NCI-H1436 treated with DMSO at 0.1 percent for 48 hours (cell line): ENCODE measurements at regions not wholly inside any gene's neighbourhood (a gene's known extent, or its start where the extent isn't known, plus 50 kb on each side); places are given as distances from the start of the nearest gene placed in this dataset.
"Not testable (repeated sequence)": the region's sequence is repeated elsewhere in the genome, so short reads cannot be mapped to it uniquely, and the experiment has no call there.

Experiments
- DNase-seq: peaks from one replicate; lab custom pipeline; 2025; lab: John Stamatoyannopoulos, UW

DNA sequence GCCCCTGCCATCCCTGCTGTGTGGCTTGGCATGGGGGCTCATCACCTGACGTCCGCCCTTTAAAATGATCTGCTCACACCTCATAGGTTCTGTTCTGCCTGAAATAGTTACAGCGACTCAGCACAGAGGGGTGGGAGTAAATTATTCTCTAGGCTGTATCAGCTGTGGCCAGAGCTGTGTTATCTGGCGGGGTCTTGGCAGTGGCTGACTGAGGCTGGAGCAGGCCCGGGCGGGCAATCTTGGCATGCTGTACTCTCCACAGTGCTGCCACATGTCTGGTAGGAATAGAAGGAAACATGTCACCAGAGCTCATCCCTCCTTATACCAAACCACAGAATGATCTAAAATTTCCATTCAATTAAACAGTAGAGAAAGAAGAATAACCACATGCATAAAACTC lies 499.9 kb upstream of the LMCD1 start:
- no peak for DNase-seq

- no peak for DNase-seq
These were observed 489.7 kb upstream of the LMCD1 start for GRCh38 chr3:8011902-8012301.

DNA sequence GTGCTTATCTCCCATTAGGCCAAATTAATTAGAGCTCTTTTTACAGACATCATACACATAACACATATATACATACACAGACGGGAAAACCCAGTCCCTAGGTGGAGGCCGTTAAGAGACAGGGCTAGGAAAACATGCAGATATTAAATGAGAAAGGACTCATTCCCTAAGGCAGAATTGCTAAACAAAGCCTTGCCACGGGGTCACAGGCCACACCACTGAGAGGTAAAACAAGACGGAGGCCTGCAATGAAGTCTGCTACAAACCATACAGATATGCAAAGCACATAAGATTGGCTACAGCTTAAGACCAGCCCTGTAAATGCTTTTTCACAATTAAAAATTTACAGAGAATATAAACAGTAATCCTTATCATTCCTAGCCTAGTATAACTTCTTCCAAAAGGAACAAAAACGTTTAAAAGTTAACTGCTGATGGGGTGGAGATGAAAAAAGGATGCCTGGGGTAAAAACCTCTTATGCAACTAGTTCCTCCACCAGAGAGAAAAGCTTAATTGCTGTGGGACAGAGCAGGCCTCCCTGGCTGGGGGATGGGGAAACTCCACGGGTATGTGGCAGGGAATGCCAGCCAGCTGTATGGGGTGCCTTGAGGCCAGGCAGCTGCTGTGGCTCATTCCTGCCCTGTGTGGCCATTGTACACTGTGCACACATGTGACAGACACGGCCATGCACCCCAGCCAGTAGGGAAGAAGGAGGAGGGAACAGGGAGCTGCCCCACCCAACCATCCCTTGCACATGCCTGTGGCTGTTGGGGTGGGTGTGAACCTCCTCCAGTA lies 481.4 kb upstream of the LMCD1 start:
- no peak for DNase-seq

- no peak for DNase-seq
These were observed 473.7 kb upstream of the LMCD1 start for GRCh38 chr3:8027954-8028353.

- DNase-seq: no peak
These were observed 451.3 kb upstream of the LMCD1 start for GRCh38 chr3:8050283-8050682.

GRCh38 chr3:8052659-8053058 lies 449.0 kb upstream of the LMCD1 start:
- DNase-seq: no peak

- not testable (repeated sequence) for DNase-seq
These were observed 433.5 kb upstream of the LMCD1 start for GRCh38 chr3:8068135-8068534.

- no peak for DNase-seq
These were observed 432.2 kb upstream of the LMCD1 start for GRCh38 chr3:8069471-8069870.

DNA sequence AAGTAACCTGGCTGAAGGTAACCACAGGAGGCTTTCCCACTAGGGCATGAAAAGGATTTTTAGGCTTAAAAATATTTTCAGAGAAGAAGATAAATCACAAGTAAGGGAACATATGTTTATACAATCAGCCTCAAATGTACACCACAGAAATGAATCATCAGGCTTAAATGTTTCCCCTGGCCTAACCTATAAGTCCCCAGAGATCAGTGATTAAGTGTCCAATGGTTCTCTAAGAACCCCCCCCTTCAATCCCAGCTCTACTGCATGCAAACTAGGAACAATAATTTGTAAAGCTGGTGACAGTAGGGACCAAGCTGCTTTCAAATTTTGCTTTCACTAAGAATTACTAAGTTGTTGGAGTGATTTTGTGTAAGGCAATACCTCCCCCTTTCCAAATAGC lies 431.6 kb upstream of the LMCD1 start:
- no peak for DNase-seq

DNA sequence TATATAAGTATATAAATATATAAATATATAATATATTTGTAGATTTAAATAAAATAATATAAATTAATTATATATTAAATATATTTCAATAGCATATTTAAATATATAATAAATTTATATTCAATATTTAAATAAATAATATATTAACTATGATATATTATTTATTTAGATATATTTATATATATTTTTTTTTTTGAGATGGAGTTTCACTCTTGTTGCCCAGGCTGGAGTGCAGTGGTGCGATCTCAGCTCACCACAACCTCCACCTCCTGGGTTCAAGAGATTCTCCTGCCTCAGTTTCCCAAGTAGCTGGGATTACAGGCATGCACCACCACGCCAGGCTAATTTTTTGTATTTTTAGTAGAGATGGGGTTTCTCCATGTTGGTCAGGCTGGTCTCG lies 426.9 kb upstream of the LMCD1 start:
- DNase-seq: not testable (repeated sequence)

DNA sequence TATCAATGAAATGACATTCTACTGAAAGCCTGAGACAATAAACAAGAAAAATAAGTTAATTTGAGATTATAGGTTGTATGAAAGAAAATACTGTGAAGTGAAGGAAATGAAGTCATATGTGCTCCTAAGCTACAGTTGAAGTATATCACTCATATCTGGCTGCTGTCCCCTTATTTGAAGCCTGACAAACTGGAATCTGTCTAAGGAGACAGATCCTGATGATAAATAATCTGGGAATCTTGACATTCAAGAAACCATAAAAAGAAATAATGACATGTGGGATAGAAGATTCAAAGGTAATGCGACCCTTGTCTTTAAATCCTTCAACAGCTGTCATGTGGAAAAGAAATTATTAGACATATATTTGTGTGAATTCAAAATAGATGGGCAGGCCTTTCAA lies 424.5 kb upstream of the LMCD1 start:
- DNase-seq: no peak

- DNase-seq: no peak
These were observed 421.2 kb upstream of the LMCD1 start for GRCh38 chr3:8080464-8080863.

DNA sequence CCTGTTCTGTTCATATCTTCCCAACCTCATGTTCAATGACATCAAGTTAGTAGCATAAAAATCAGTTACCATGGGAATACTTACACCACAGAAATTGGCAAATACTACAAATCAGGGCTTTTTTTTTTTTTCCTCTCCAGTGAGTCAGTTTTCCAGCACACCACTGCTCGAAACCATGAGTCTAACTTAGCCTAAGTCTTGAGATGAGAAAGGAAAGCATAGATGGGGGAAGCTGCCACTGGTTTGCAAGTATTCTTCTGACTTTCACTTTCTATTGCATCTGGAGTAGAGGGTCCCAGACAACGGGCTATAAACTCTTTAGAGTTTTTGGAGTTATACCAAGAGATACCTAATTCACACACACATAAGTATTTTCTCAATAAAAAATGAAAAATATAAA lies 416.1 kb upstream of the LMCD1 start:
- DNase-seq: no peak

- DNase-seq: no peak
These were observed 413.7 kb upstream of the LMCD1 start for GRCh38 chr3:8087951-8088350.

DNA sequence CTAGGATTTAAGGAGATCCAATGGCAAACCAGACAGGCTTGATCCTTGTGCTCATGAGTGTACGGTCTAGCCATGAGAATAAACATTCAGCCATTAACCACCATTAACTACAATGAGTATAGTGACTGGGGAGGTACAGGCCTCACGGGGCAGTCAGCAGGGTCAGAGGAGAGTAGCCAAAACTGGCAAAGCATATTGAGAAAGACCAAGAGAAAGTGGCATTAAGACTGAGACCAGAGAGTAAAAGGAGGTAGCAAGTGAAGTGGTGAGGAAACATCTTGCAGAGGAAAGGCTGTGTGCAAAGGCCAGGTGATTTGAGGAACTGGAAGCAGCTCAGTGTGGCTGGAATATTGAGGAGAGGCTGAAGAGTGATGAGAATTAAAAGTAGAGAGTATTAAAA lies 407.2 kb upstream of the LMCD1 start:
- no peak for DNase-seq

DNA sequence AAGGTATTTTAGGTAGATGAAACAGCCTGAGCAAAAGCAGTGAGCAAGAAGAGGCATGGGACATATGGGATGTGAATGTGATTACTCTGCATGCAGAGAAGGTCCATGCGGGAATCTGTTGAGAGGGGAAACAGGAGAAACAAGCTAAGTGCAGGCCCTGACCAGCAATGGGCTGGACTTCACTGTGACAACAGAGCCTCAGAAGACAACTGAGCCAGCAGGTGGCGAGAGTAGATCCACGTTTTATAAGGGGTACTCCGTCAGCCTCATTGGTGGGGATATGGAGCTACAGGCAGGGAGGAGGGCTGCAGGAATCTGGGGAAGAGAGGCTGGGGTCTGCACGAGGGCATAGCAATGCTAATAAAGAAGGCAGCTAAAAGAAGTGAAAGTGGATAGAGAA lies 405.9 kb upstream of the LMCD1 start:
- no peak for DNase-seq

- DNase-seq: no peak
These were observed 403.9 kb upstream of the LMCD1 start for GRCh38 chr3:8097690-8098089.

DNA sequence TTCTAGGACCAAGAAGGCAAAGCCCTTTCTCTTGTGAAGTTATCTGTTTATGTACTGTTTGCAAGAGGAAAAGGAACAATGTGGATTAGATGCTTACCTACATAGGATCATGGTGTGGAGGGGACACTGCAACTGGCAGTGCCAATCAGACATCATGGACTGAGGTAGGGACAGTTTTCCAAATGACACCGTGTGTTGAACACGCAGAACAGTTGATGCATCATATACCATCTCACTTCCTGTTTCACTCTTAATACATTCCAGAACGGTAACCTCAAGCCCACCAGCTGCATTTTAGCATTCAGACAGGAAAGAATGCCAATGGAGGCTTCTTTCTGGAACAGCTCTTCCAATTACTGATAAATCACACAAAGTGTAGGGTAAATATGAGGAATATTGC lies 397.7 kb upstream of the LMCD1 start:
- DNase-seq: no peak

- no peak for DNase-seq
These were observed 394.7 kb upstream of the LMCD1 start for GRCh38 chr3:8106921-8107320.

DNA sequence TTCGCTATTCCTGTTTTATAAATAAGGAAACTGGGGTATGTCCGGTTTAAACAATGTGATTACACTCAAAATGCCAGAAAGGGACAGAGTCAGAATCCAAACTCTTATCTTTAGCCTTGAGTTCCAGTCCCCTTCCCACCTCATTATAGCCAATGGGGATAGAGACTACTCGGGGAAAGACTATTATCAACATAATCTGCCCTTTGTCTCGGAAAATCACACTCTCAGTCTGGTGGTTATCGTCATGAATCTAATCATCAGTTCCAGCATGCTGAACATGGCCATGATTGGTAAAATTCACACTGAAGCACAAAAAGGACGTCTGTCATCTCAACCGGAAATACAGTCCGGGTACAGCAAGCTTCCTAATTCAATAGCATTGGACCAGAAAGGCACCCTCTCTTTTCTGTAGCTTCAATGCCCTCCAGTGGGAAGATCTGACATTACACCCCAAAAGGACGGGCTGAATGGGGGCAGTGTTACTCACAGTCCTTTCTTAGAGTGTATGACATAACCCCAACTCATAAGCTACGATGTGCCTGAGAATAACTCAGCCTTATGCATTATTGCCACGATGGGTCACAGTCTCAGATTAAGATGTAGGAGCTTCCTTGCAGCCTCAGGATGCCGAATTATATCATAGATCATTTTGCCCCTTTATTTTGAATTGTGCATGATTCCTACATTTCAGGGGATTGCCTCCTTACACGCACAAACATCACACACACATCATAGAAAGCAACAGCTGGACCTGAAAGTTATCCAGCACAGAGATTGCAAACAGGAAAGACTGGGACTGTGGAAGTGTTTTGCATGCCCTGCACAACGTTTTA lies 390.4 kb upstream of the LMCD1 start:
- no peak for DNase-seq

DNA sequence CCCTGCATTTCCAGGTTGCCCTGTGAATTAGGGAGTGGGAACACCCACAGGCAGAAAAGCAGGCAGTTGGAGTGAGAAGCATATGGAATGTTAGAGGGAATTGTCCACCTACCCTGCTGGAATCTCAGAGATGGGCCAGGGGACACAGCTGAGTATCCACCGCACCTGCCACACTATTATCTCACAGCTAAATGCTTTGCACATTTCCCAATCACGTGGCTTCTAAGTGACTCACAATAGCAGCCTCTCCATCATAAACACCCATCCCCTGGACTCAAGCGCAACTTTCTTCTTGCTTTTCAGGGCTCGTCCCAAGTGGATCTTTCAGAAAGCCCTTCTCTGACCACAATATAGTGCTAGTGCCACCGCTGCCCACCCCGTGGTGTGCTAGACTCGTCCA lies 389.0 kb upstream of the LMCD1 start:
- DNase-seq: no peak

- DNase-seq: no peak
These were observed 388.0 kb upstream of the LMCD1 start for GRCh38 chr3:8113626-8114025.

DNA sequence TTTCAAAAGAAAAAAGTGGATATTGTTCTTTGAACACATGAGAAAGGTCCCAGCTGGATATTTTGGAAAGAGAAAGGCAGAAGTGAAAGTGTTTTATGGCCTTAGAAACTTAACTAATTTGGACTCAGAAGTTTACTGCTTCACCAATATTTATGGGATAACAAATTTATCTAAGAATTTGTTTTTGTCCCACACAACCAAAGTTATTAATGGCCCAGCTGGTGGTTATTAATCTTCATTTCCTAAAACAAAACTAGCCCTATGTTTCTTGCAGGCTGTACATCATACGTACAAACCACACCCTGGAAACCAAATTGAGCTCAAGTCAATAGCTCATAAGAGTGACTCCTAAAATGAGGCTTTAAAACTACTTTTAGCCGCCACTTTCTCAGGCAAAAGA lies 372.9 kb upstream of the LMCD1 start:
- DNase-seq: no peak

DNA sequence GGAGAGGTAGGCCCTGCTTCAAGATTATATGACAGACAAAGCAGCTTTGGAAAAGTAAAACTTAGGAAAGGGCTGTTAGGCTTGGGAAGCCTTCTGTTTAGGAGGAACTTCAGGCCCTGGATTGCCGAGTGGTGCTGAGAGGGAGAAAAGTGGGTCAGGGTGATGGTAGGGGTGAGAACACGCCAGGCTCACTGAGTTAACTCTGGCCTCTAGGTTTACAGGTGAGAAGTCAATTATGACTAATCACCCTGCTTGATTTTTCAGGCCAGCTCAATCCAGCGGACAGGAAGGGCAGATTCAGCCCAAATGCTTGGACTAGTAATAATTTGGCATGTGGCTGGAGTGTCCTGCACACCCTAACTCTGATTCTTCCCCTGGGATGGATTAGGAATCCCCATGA lies 365.1 kb upstream of the LMCD1 start:
- no peak for DNase-seq
